Activated CD8-positive, alpha-beta memory T cell treated with anti-CD3 and anti-CD28 coated beads for 36 hours (primary cell): ENCODE measurements at regions not wholly inside any gene's neighbourhood (a gene's known extent, or its start where the extent isn't known, plus 50 kb on each side); places are given as distances from the start of the nearest gene placed in this dataset.

Experiments used
- CTCF ChIA-PET: fragments of 350-600 bp; sonication (Branson Sonifier 250); formaldehyde crosslinking; loops from one replicate; lab custom pipeline; 2021; ENCODE audit warnings: antibody characterized with exemption; lab: Charles Lee
- POLR2A ChIA-PET: fragments of 350-600 bp; sonication (Branson Sonifier 250); formaldehyde crosslinking; loops from one replicate; lab custom pipeline; 2021; ENCODE audit warnings: antibody characterized with exemption; lab: Charles Lee

DNA sequence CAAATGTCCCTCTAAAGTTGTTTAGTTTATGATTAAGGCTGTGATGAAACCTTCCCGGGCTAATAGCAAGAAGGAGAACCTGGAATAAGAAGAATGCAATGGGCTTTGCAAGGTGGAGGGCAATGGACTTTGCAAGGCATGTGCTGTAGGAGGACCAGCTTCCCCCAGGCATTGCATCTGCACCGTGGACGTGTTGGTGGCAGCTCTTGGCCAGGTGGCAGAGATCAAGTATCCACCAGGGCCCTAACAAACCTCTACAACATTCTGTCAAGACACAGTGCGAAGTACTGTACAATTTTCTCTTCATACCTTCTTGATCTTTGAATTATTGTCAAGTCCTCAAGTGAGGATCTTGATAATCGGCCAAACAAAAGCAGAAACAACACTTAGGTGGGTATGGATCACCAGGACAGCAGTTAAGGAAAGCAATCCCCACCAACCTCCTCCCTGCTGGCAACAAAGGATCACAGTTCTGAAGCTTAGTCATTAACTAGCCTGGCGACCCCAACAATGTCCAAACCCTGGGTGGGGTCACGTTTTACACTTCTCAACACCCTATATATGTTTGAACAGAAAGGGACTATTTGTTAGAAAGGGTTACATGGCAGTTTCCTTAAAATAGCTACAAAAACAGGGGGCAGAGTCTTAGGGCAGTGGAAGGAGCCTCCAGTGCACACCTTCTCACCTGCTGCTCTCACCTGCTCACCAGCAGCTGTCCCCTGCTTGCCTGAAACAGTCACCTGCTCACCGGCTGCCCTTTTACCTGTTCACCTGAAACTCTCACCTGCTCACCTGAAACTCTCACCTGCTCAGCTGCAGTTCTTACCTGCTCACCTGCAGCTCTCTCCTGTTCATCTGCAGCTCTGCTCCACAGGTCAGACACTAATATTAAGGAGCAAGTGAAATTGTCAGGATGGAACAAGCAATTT, 137.9 kb upstream of the LIPC start:
- CTCF ChIA-PET, result no interaction called here
- POLR2A ChIA-PET, result no interaction called here

DNA sequence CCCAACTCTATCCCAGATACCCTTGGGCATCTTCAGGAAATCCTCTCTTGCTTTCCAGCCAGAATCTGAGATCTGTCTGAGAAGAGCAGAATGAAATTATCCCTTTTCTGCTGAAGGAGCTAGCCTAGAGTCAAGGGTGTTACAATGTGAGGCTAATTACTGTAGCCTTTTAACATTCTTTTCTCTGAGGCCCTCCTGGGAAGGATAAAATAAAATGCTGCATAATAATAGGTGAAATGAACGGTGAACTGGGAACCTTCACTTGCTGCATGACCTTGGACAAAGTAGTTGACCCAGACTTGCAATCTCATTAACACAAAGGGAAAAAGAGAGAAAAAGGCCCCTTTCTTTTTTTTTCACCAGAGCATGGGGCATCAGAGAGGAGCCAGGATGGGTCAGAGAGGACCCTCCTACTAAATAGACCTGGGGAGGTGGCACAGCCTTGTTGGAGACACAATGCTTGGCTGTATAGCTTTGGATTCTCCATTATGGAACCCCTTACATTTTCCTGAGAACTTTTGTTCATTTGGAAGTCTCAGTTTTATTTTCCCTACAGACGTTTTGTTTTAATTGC, 137.0 kb upstream of the LIPC start:
- ChIA-PET POLR2A (no interaction called here), CTCF (no interaction called here)

DNA sequence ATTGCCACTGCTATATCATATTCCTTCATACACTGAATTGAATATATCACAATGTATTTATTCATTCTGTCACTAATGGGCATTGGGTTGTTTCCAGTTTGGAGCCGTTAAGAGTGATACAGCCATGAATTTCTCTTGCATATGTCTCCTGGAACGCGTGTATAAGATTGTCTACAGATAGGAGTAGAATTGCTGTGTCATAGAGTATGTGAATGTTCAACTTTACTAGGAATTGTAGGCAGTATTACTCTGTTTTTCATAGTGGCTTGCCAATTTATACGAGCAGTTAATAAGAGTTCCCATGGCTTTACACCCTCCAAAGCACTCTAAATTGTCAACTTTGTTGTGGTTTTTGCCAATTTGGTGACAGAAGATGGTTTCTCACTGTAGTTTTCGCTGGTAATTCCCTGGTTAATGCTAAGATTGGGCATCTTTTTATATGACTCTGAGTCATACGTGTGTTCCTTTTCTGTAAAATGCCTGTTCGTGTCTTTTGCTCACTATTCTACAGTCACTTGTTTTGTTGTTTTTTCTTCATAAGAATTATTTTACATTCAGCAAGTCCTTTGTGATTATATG, 136.1 kb upstream of the LIPC start:
- ChIA-PET CTCF (no interaction called here), POLR2A (no interaction called here)

DNA sequence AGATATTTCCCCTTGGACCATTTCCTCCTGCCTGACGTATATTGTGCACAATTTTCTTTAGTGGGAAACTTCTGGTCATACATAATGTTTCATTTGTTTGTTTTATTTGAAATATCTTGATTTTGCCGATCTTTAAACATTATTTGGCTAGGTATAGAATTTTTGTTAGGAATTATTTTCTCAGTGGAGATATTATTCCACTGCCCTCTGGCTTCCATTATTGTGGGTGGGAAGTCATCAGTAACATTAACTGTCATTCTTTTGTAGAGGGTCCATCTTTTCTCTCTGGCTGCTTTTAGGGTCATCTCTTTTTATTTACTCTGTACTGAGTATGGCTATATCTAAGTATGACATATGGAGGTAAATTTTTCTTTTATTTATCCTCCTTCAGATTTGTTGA, 135.5 kb upstream of the LIPC start:
- POLR2A ChIA-PET, result no interaction called here
- CTCF ChIA-PET, result no interaction called here

DNA sequence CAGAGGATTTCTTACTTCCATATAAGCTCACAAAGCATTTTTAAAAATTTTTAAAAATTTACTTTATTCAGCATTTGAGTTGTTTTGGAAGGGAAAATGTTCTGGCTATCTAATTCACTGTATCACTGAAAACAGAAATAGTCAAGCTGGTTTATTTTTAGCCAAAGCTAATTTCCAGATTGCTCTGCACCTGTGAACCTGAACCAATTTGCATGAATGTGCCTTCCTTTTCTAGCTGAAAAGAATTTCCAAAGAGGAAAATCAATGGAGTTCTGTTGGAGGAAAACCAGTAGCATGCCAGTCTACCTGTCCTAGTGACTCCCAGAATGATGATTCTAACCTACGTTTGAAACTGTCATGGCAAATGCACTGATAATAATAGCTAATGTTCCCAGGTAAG, 134.2 kb upstream of the LIPC start:
- POLR2A ChIA-PET, result interaction anchor here (0.6 kb wide), 1 partner anchor 172 kb away, joined by 8 read pairs; no protein-coding TSS in a partner anchor

DNA sequence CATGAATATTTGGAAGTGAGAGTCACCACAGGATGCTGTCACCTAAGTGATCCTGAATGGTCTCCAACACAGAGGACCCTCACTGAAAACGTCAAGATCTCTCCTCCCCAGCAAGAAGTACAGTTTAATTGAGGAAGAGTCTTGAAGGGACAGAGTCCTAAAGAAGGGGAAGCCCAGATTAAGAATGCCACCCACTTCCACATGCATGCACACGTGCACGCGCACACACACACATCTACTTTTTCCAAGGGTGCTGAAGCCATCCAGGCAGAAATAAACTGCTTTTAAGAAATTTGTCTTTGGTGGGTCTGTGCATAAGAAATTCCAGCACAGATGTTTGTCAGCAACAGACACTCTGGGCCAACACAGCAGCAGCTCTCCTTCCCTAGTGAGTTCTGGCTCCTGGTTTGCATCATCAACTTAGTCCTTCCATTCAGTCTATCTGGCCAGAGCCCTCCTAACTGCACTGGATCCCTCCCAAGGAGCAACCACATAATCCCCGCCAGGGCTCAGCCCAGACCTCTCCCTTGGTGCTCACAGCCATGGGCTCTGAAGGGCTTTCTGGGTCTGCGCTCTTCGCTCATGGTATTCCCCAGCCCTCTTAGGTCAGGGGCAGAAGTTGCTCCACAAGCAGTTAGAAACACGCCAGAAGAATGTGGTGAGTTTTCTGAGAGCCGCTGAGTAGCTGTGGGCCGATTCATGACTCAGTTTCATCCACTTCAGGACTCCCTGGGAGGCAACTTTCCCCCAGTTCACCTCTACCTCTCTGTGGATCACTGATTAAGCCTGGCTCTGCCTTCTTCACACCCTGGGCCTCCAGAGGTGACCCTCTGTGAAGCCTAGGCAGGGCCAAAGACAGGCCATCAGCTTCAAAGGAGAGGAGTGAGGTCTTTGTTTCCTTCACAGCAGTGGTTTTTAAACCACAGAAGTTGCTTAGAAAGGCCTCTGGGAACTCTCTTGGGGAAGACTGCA, 132.6 kb upstream of the LIPC start:
- POLR2A ChIA-PET, result no interaction called here
- CTCF ChIA-PET, result no interaction called here

More for the DNA sequence above, 134.2 kb upstream of the LIPC start:
- CTCF ChIA-PET, result interaction anchor here (1.3 kb wide), 1 partner anchor 28 kb away, joined by 3 read pairs; no protein-coding TSS in a partner anchor

DNA sequence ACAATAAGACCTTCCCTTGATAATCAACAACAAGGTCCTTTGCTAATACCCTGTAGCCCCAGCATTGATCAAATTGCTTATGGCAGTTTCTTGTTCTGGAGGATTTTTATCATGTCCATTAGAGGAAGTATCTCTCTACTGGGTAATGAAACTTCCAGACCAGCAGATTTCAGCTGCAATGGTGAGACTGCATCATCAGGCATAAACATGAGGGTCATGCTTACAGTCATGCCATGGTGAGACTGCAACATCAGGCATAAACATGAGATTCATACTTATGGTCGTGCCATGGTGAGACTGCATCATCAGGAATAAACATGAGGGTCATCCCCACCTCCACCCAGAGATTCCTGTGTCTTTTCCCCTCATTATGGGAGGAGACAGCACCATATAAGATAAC, 129.0 kb upstream of the LIPC start:
- CTCF ChIA-PET, result no interaction called here
- POLR2A ChIA-PET, result no interaction called here

DNA sequence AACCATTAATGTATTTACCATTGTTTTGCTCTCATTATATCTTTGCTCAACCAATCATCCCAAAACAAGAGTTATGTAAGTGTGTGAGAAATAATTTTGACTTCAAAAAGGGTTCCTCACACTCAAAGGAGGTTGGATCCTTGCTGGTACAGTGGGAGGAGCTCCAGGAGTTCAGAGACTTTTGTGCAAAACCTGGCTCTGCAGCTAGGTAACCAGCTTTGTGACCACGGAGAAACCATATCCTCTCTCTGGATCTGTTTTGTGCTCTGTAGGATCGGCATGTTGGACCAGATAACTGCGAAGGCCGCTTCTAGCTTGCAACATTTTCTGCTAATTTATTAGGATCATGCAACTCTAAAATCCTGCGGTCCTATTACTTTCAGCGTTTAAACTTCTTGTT, 128.6 kb upstream of the LIPC start:
- ChIA-PET POLR2A (no interaction called here), CTCF (no interaction called here)

DNA sequence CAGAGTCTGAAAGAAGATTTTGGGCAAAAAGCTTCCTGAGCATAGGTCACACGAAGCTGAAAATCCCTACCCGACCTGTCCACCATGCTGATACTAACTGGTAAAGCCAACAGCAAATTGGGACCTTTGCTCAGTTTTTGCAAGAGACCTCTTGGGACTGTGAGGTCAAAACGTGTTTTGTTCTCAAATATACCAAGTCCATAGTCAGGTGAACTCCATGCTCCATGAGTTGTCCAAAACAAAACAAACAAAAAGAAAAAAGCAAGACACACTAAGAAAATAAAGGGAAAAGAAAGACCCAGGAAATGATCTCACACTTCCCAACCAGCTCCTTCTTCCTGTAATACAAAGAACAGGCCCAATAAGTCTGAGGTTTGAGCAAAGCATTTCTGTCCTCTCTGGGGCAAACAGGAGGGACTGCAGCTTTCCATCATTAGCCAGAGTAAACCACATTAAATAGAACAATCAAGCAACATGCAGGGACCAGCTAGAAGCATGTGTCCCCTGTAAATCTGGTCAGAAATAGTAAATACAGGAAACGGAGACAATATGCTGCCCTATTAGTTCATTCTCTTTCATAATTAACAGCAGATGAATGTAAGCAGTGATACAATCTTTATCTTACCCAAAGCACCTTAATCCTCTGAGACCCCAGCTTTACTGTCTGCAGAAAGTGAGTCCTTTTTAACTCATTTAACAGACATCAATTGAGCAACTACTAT, 125.0 kb upstream of the LIPC start:
- POLR2A ChIA-PET, result no interaction called here

DNA sequence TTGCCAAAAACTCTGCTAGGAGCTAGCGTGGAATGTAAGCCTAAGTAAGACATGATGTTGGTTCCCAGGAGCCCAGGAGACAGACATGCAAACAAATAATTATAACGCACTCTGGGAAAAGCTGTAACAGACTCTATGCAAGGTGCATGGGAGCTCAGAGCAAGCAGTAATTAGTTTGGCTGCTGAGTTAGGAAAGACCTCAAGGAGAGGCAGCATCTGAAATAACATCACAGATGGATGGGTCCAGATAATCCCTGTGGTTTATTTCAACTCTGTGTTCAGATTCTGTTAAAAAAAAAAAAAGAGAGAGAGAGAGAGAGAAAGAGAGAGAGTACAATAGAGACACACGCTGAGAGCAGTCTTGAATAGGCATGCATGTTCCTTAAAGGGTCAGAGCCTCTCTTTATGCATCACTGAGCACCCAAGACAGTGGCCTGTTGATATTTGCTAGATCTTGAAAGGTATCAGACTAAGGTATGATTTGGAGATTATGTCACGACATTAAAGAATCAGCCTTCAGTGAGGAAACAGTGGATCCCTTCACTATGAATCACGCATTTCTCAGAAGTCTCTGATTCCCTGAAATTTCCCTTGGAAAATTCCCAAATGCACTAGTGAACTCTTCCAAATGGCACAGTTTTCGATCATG, 124.4 kb upstream of the LIPC start:
- CTCF ChIA-PET, result no interaction called here
- POLR2A ChIA-PET, result no interaction called here

More for the DNA sequence above, 125.0 kb upstream of the LIPC start:
- CTCF ChIA-PET, result no interaction called here

DNA sequence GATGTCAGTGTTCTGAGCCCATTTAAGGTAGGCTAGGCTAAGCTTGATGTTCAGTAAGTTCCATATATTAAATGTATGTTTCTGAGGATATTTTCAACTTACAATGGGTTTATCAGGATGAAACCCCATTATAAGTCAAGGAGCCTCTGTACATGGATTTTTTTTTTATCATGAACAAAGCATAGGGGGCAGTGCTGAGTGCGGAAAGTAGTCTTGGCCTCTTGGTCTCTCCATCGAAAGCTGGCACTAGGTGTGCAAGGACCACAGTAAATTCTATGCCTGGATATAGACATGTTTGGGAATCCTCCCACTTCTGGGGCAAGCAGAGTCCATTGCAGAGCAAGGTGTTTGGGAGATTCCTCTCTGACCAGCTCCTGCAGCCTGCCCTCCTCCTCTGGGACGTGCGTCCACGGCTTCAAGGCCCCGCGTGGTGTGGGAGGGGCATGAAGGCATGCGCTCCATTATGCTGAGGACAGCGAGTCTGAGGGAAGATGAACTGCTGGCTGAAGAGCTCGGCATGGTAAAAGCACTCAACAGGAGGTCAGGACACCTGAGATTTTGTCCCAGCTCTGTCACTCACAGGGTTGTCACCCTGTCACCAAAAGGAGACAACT, 122.9 kb upstream of the LIPC start:
- ChIA-PET CTCF (no interaction called here), POLR2A (no interaction called here)

DNA sequence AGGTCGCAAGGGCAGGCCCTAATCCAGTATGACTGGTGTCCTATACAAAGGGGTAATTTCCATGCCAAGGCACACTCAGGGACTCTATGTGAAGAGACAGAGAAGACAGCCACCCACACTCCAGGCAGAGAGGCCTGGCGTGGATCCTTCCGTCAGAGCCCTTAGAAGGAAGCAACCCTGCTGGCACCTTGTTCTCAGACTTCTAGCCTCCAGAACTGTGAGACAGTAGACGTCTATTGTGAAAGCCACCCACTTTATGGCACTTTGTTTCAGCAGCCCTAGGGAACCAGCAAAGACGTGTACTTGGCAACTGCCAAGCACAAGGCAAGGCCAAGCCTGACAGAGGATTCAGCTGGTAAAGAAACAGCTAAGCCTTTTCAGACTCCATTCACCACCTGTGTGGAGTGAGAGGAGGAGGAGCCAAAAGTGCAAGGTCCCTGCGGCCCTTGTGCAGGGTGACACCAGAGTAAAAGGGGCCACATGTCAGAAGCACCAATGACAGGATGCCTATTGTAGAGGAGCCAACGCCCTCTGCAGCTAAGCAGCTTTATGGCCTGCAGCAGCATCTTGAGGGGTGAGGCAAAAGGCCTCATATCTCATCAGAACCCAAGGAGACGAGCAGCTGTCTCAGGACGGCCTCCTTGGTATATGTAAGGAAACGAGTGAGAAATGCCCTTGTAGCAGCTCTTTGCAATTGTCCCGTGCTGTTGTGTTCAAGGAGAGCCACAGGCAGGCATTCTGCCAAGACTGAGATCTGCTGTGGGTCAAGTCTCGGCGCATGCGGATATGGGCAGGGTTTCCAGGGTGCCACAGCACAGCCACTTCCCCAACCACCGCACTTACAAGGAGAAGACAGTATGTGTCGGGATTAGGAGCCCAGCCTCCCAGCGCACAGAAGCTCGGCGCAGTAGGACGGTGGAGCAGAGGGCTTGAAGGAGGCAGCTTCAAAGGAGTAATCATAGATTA, 121.5 kb upstream of the LIPC start:
- CTCF ChIA-PET, result interaction anchor here (1.2 kb wide), 1 partner anchor 1222 kb away, joined by 3 read pairs; no protein-coding TSS in a partner anchor
- POLR2A ChIA-PET, result no interaction called here

DNA sequence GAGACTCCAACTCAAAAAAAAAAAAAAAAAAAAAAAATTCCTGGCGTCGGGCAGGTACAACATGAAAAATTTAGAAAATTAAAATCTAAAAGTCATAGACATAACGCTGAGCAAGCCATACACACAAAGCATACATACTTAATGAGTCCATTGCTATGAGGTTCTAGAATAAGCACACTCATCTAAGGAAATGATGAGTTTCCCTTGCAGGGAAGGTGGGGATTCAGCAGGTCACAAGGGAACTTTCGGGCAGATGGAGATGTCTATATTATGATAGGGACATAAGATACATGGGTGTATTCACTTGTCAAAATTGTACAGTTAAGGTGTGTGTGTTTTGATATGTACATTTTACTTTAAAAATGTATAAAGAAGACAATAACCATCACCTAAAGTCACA, 120.2 kb upstream of the LIPC start:
- POLR2A ChIA-PET, result no interaction called here
- CTCF ChIA-PET, result no interaction called here

DNA sequence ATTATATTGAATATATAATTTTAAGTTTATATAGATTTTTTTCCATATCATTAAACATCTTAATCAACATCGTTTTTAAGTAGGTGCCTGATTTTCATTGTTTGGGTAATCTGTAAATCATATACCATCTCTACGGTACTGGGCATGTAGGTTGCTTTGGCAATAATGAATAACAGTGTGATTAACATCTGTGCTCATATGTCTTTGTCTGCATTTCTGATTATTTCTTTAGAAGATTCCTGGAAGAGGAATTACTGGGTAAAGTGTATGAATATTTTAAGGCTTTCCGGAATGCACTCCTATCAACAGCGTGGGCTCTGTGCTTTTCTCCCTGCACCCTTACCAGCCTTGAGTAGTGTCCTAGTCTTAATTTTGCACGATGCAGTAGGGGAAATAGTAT, 119.8 kb upstream of the LIPC start:
- CTCF ChIA-PET, result interaction anchor here (0.6 kb wide), 2 partner anchors 191 to 305 kb away, joined by 3 read pairs; no protein-coding TSS in a partner anchor
- POLR2A ChIA-PET, result no interaction called here

DNA sequence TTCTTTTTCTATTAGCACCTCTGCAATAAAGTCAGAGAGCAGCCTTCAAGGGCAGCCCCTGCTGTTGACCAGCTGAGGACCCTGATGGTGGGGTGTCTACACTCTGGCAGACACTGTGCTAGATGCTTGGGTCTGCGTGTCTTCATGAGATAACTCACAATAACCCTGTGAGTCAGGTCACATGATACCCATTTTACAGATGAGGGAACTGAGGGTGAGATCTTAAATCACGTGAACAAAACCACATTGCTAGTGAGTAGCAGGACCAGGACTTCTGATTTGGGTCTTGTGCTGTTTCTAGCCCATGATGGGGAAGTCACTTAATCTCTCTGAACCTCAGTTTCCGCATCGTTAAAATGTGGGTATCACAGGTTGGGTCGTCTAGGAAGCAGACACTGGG, 118.5 kb upstream of the LIPC start:
- CTCF ChIA-PET, result interaction anchor here (0.6 kb wide), 1 partner anchor 307 kb away, joined by 4 read pairs; no protein-coding TSS in a partner anchor
- POLR2A ChIA-PET, result no interaction called here

DNA sequence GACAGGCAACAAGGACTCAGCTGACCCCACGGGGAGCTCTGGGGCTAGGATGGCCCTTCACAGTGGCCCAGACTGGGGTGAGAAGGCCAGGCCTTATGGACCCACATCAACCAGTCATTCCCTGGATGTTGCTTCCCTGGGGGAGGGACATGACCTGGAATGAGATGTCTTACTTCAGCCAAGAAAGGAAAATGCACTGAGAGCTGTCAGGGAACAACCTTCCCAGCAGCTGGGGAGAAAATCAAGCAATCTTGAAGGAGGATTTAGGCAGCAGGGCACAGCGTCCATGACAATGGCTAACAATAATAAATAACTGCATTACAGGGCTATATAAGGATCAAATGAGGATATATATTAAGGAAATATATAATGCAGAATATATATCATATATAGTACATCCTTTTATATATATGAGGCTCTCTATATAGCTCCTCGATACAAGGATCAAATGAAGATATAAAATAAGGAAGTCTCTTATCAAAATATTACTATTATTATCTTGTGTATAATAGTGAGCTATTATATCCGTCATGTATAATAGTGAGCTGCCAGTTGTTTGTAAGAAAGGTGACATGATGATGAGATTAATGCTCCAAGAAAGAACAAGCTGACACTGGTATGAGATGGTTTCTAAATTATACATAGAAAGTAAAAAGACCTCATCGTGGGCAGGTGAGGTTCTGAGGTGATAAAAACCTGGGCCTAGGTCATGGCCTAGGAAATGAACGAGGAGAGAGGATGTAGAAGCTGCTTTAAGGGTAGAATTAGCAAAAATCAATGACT, 117.8 kb upstream of the LIPC start:
- ChIA-PET CTCF (interaction anchor here (0.6 kb wide), 1 partner anchor 307 kb away, joined by 4 read pairs; no protein-coding TSS in a partner anchor), POLR2A (interaction anchor here (1.1 to 1.3 kb wide), 2 partner anchors 19 to 436 kb away, joined by 3 read pairs; no protein-coding TSS in a partner anchor)
